Panc1 (cell line): ENCODE measurements at regions not wholly inside any gene's neighbourhood (a gene's known extent, or its start where the extent isn't known, plus 50 kb on each side); places are given as distances from the start of the nearest gene placed in this dataset.
"Not testable (repeated sequence)": the region's sequence is repeated elsewhere in the genome, so short reads cannot be mapped to it uniquely, and the experiment has no call there.

Experiments used
- ATAC-seq: fragments of 200-7000 bp; cut with Tn5 transposase; 2 replicates; pipeline ENCODE4 v1.9.1; 2020; ENCODE audit warnings: mild to moderate bottlenecking, moderate library complexity
- BruUV-seq: library from RNA; stranded (reverse); fragments of 400-500 nt; replicated peaks from 2 replicates; lab custom pipeline; 2021; lab: Mats Ljungman, UMichigan
- CTCF ChIA-PET: fragments of 300-600 bp; sonication (Branson Sonifier 250); formaldehyde crosslinking; loops from one replicate; lab custom pipeline; 2022; ENCODE audit warnings: antibody characterized with exemption; lab: Charles Lee
- POLR2A ChIA-PET: fragments of 300-600 bp; sonication (Branson Sonifier 250); formaldehyde crosslinking; loops from one replicate; lab custom pipeline; 2022; ENCODE audit warnings: antibody characterized with exemption; lab: Charles Lee
- DNase-seq: peaks from one replicate; pipeline ENCODE4 v3.0.0-alpha.2; 2010; ENCODE audit warnings: low read depth, low spot score
- H3K27ac ChIP-seq: 2 replicates; pipeline ENCODE4 v1.5.1; 2011; ENCODE audit warnings: mild to moderate bottlenecking, low read length, inconsistent platforms
- H3K27me3 ChIP-seq: fragments of 200-500 bp; sonication (Bioruptor generic); 2 replicates; pipeline ENCODE4 v1.6.0; 2014; ENCODE audit warnings: low read length, inconsistent platforms; ENCODE audit not compliant: control insufficient read depth, insufficient read depth
- H3K36me3 ChIP-seq: fragments of 200-500 bp; sonication (Bioruptor generic); 2 replicates; pipeline ENCODE4 v1.5.1; 2014; ENCODE audit warnings: inconsistent platforms, mild to moderate bottlenecking, low read length, moderate library complexity; ENCODE audit not compliant: control insufficient read depth, insufficient read depth
- H3K4me1 ChIP-seq: 2 replicates; pipeline ENCODE4 v1.5.1; 2011; ENCODE audit warnings: inconsistent platforms, mild to moderate bottlenecking, low read length, moderate library complexity; ENCODE audit not compliant: control insufficient read depth, insufficient read depth
- H3K4me3 ChIP-seq, 2 experiments: 2 replicates each; pipeline ENCODE4 v1.5.1; 2011 to 2012; ENCODE audit warnings: low read depth in 2 of 2, low read length in 2 of 2, mild to moderate bottlenecking in 2 of 2, inconsistent platforms in 1 of 2, moderate library complexity in 1 of 2
- H3K9me3 ChIP-seq: fragments of 200-500 bp; sonication (Bioruptor generic); 2 replicates; pipeline ENCODE4 v1.5.1; 2014; ENCODE audit warnings: low read depth, mild to moderate bottlenecking, inconsistent platforms, low read length, moderate library complexity; ENCODE audit not compliant: control insufficient read depth, insufficient read depth
- POLR2AphosphoS5 ChIP-seq: IDR thresholded peaks from 2 replicates; pipeline ENCODE4 v1.6.1; 2012; ENCODE audit warnings: mild to moderate bottlenecking, low read depth, low read length, moderate library complexity
- SIN3A ChIP-seq: IDR thresholded peaks from 2 replicates; pipeline ENCODE4 v1.6.1; 2012; ENCODE audit warnings: low read depth, mild to moderate bottlenecking, low read length, moderate library complexity, borderline replicate concordance; ENCODE audit not compliant: insufficient read depth
- TCF7L2 ChIP-seq: IDR thresholded peaks from 2 replicates; pipeline ENCODE4 v1.6.1; 2011; ENCODE audit warnings: mild to moderate bottlenecking, low read depth, low read length, inconsistent platforms
- in situ Hi-C: cut with HindIII; loops from 2 replicates; pipeline ENCODE4 v1.10.0; 2016; ENCODE audit warnings: low sequenced_read_pairs, low pct_unique_long_range_greater_than_20kb
- intact Hi-C: fragments of 100-400 bp; cut with micrococcal nuclease; formaldehyde crosslinking; loops from one replicate; pipeline ENCODE4 v1.10.0; 2022; ENCODE audit not compliant: unreplicated experiment
- TF ChIP-seq, protein P1 (sequence below): fragments of 450-650 bp; IDR thresholded peaks from 2 replicates; pipeline ENCODE4 v1.5.1; 2017; ENCODE audit warnings: mild to moderate bottlenecking
- TF ChIP-seq, protein P2 (sequence below), 2 experiments: IDR thresholded peaks; 2 replicates each; pipeline ENCODE4 v1.6.1; 2011 to 2012; ENCODE audit warnings: low read depth in 2 of 2, control low read depth in 1 of 2, low read length in 1 of 2, mild to moderate bottlenecking in 1 of 2, moderate library complexity in 1 of 2; ENCODE audit not compliant: insufficient read depth in 1 of 2

DNA sequence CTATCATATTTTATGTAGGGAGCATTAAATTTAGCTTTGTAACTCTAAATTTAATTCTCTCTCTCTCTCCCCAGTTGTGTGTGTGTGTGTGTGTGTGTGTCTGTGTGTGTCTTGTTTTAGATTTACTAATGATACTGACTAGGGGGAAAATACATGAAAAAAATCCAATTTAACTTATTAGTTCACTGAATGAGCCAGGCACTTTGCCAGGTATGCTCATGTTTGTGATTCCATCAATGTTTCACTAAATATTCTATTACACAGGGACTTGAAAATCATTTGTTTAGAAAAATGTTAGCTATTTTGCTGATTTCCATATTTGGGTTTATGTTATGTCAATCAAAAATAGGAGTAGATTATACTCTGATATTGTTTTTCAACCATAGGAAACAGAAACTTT is 203.7 kb upstream of the ZNF804A start:
- Histone ChIP-seq H3K27me3 (no peaks in the 10 kb centered on the region), H3K27ac (no peak overlapping the region), H3K9me3 (no peaks in the 10 kb centered on the region), H3K36me3 (no peaks in the 10 kb centered on the region), H3K4me3 (no peak overlapping the region), H3K4me1 (no peaks in the 10 kb centered on the region)
- in situ Hi-C loops = no loop called here
- ChIA-PET CTCF (no interaction called here), POLR2A (no interaction called here)
- DNase-seq (no peak), ATAC-seq (no peak)
- intact Hi-C loops = no loop called here
- BruUV-seq = no TSS peak
- TF ChIP-seq TCF7L2 (no peak), POLR2AphosphoS5 (no peak), SIN3A (no peak)
- TF ChIP-seq, protein P1, sequence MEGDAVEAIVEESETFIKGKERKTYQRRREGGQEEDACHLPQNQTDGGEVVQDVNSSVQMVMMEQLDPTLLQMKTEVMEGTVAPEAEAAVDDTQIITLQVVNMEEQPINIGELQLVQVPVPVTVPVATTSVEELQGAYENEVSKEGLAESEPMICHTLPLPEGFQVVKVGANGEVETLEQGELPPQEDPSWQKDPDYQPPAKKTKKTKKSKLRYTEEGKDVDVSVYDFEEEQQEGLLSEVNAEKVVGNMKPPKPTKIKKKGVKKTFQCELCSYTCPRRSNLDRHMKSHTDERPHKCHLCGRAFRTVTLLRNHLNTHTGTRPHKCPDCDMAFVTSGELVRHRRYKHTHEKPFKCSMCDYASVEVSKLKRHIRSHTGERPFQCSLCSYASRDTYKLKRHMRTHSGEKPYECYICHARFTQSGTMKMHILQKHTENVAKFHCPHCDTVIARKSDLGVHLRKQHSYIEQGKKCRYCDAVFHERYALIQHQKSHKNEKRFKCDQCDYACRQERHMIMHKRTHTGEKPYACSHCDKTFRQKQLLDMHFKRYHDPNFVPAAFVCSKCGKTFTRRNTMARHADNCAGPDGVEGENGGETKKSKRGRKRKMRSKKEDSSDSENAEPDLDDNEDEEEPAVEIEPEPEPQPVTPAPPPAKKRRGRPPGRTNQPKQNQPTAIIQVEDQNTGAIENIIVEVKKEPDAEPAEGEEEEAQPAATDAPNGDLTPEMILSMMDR = no peak
- TF ChIP-seq, protein P2, sequence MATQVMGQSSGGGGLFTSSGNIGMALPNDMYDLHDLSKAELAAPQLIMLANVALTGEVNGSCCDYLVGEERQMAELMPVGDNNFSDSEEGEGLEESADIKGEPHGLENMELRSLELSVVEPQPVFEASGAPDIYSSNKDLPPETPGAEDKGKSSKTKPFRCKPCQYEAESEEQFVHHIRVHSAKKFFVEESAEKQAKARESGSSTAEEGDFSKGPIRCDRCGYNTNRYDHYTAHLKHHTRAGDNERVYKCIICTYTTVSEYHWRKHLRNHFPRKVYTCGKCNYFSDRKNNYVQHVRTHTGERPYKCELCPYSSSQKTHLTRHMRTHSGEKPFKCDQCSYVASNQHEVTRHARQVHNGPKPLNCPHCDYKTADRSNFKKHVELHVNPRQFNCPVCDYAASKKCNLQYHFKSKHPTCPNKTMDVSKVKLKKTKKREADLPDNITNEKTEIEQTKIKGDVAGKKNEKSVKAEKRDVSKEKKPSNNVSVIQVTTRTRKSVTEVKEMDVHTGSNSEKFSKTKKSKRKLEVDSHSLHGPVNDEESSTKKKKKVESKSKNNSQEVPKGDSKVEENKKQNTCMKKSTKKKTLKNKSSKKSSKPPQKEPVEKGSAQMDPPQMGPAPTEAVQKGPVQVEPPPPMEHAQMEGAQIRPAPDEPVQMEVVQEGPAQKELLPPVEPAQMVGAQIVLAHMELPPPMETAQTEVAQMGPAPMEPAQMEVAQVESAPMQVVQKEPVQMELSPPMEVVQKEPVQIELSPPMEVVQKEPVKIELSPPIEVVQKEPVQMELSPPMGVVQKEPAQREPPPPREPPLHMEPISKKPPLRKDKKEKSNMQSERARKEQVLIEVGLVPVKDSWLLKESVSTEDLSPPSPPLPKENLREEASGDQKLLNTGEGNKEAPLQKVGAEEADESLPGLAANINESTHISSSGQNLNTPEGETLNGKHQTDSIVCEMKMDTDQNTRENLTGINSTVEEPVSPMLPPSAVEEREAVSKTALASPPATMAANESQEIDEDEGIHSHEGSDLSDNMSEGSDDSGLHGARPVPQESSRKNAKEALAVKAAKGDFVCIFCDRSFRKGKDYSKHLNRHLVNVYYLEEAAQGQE (IDR thresholded peaks at IDR 0.05; ENCODE audit: insufficient read depth in 1 of 2, low read depth in 2 of 2, low read length in 1 of 2) = no peak

DNA sequence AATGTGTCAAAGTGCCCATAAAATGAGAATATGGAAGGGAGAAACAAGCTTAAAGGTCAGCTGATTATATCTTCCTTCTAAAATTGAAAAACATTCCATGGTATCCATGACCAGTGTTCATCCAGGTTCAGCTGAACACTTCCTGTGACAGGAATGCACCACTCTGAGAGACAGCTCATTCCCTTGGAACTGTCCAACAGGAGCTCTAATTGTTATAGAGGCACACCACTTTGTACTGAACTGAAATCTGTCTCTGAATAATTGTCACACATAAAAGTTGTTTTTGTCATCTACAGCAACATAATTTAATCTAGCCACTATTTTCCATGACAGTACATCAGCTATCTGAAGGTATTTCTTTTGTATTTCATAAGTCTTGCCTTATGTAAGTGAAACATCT is 195.9 kb upstream of the ZNF804A start:
- ATAC-seq = no peak
- intact Hi-C loops (no loop called here), in situ Hi-C loops (no loop called here)
- no TSS peak for BruUV-seq
- ChIA-PET POLR2A (no interaction called here), CTCF (no interaction called here)
- no peak overlapping the region for H3K4me3 ChIP-seq
- no peak for DNase-seq
- no peak overlapping the region for H3K27ac ChIP-seq
- no peaks in the 10 kb centered on the region for H3K36me3 ChIP-seq
- H3K9me3 ChIP-seq = no peaks in the 10 kb centered on the region
- TF ChIP-seq SIN3A (no peak), TCF7L2 (no peak), POLR2AphosphoS5 (no peak)
- TF ChIP-seq, protein P1 = no peak
- TF ChIP-seq, protein P2 (IDR thresholded peaks at IDR 0.05; ENCODE audit: insufficient read depth in 1 of 2, low read depth in 2 of 2, low read length in 1 of 2) = no peak; a peak in 1 of 4 replicates
- no peaks in the 10 kb centered on the region for H3K27me3 ChIP-seq
- no peaks in the 10 kb centered on the region for H3K4me1 ChIP-seq

DNA sequence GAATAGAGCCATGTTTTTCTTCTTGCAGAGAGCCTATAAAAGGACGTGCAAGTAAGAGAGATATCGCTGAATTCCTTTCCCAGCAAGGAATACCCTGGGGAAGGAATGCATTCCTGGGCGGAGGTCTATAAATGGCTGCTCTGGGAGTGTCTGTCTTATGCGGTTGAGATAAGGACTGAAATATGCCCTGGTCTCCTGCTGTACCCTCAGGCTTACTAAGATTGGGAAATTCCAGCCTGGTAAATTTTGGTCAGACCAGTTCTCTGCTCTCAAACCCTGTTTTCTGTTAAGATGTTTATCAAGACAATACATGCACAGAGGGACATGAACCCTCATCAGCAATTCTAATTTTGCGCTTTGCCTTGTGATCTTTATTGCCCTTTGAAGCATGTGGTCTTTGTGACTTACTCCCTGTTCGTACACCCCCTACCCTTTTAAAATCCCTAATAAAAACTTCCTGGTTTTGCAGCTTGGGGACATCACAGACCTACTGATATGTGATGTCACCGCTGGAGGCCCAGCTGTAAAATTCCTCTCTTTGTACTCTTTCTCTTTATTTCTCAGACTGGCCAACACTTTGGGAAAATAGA is 191.2 kb upstream of the ZNF804A start:
- DNase-seq, H3K9me3 ChIP-seq: not testable (repeated sequence)

More for the DNA sequence above, 191.2 kb upstream of the ZNF804A start:
- H3K27me3 ChIP-seq, intact Hi-C loops, ATAC-seq, in situ Hi-C loops, H3K4me1 ChIP-seq, BruUV-seq, H3K27ac ChIP-seq, POLR2A ChIA-PET, H3K36me3 ChIP-seq, CTCF ChIA-PET, H3K4me3 ChIP-seq: not testable (repeated sequence)
